GM12878 (cell line): ENCODE measurements at regions not wholly inside any gene's neighbourhood (a gene's known extent, or its start where the extent isn't known, plus 50 kb on each side); places are given as distances from the start of the nearest gene placed in this dataset.

Source experiments
- ATAC-seq: fragments of 200-7000 bp; cut with Tn5 transposase; 3 replicates; pipeline ENCODE4 v1.9.1; 2020; ENCODE audit warnings: mild to moderate bottlenecking, moderate library complexity
- BruUV-seq: library from RNA; stranded (reverse); fragments of 400-500 nt; replicated peaks from 2 replicates; lab custom pipeline; 2021; lab: Mats Ljungman, UMichigan
- CTCF ChIA-PET: fragments of 300-600 bp; sonication (Branson Sonifier 250); formaldehyde crosslinking; extraction: SDS; loops from one replicate; lab custom pipeline; 2021; ENCODE audit warnings: inconsistent platforms; lab: Yijun Ruan, JAX
- POLR2A ChIA-PET: fragments of 350-600 bp; formaldehyde crosslinking; extraction: SDS; loops from one replicate; lab custom pipeline; 2021; ENCODE audit warnings: inconsistent platforms; lab: Charles Lee
- RAD21 ChIA-PET: fragments of 300-600 bp; sonication (Branson Sonifier 250); formaldehyde crosslinking; loops from one replicate; lab custom pipeline; 2023; ENCODE audit warnings: antibody characterized with exemption; ENCODE audit not compliant: unreplicated experiment; lab: Charles Lee
- SMC1A ChIA-PET: fragments of 300-600 bp; sonication (Branson Sonifier 250); formaldehyde crosslinking; loops from one replicate; lab custom pipeline; 2023; ENCODE audit not compliant: unreplicated experiment, uncharacterized antibody; lab: Charles Lee
- DNase-seq: peaks from one replicate; pipeline ENCODE4 v3.0.0-alpha.2; 2011; ENCODE audit warnings: low read depth, low spot score
- FAIRE-seq: peaks from 3 replicates; lab custom pipeline; 2011; peaks lifted over from hg19 to GRCh38; lab: Jason Lieb, UNC
- H2AFZ ChIP-seq: 2 replicates; pipeline ENCODE4 v1.6.0; 2011; ENCODE audit warnings: low read depth, low read length, control low read depth; ENCODE audit not compliant: control insufficient read depth
- H3K27ac ChIP-seq: 2 replicates; pipeline ENCODE4 v1.5.1; 2011; ENCODE audit warnings: control low read depth; ENCODE audit not compliant: control insufficient read depth, insufficient read depth
- H3K27me3 ChIP-seq, 2 experiments: replicated peaks in 1 of 2; 2 replicates each; pipeline versions ENCODE4 v1.6.0 to v1.6.1; 2011; ENCODE audit warnings: low read length in 1 of 2; ENCODE audit not compliant: control insufficient read depth in 2 of 2, insufficient read depth in 2 of 2
- H3K36me3 ChIP-seq, 2 experiments: 2 replicates each; pipeline ENCODE4 v1.5.1; 2011; ENCODE audit warnings: low read length in 1 of 2; ENCODE audit not compliant: control insufficient read depth in 2 of 2, insufficient read depth in 2 of 2
- H3K4me1 ChIP-seq: 2 replicates; pipeline ENCODE4 v1.6.1; 2011; ENCODE audit warnings: mild to moderate bottlenecking, low read length, moderate library complexity, mixed read lengths; ENCODE audit not compliant: control insufficient read depth, insufficient read depth
- H3K4me2 ChIP-seq: 2 replicates; pipeline ENCODE4 v1.6.0; 2011; ENCODE audit warnings: control low read depth; ENCODE audit not compliant: control insufficient read depth, insufficient read depth
- H3K4me3 ChIP-seq: fragments of 200-600 bp; sonication (generic); 2 replicates; pipeline ENCODE4 v1.5.1; 2016
- H3K79me2 ChIP-seq: 2 replicates; pipeline ENCODE4 v1.6.0; 2011; ENCODE audit warnings: low read length; ENCODE audit not compliant: control insufficient read depth, insufficient read depth
- H3K9ac ChIP-seq: 2 replicates; pipeline ENCODE4 v1.8.0; 2011; ENCODE audit warnings: low read length, control low read depth, mixed read lengths; ENCODE audit not compliant: control insufficient read depth, insufficient read depth
- H3K9me3 ChIP-seq: replicated peaks from 3 replicates; pipeline ENCODE4 v1.5.1; 2011; ENCODE audit warnings: mild to moderate bottlenecking, low read length; ENCODE audit not compliant: control insufficient read depth, insufficient read depth
- H4K20me1 ChIP-seq: 2 replicates; pipeline ENCODE4 v1.6.0; 2011; ENCODE audit not compliant: control insufficient read depth, insufficient read depth
- DPF2 ChIP-seq: fragments of 450-650 bp; IDR thresholded peaks from 2 replicates; pipeline ENCODE4 v1.6.1; 2017; ENCODE audit warnings: mild to moderate bottlenecking
- EGR1 ChIP-seq, 2 experiments: IDR thresholded peaks; 1 replicate in 1 of 2; 2 replicates in 1 of 2; pipeline ENCODE4 v1.6.1; 2011 to 2012; ENCODE audit warnings: low read depth in 2 of 2, low read length in 2 of 2, borderline replicate concordance in 1 of 2, mild to moderate bottlenecking in 1 of 2, moderate library complexity in 1 of 2
- KDM1A ChIP-seq: fragments of 200-600 bp; sonication (generic); IDR thresholded peaks from 2 replicates; pipeline ENCODE4 v1.6.1; 2016; ENCODE audit warnings: borderline replicate concordance
- MLLT1 ChIP-seq: fragments of 450-650 bp; IDR thresholded peaks from 2 replicates; pipeline ENCODE4 v1.6.1; 2016; ENCODE audit warnings: mild to moderate bottlenecking
- NBN ChIP-seq: fragments of 450-650 bp; IDR thresholded peaks from 2 replicates; pipeline ENCODE4 v1.6.1; 2016
- NFYB ChIP-seq: IDR thresholded peaks from 2 replicates; pipeline ENCODE4 v1.6.1; 2011; ENCODE audit warnings: low read depth, mild to moderate bottlenecking, low read length, improper control_type of control experiment, moderate library complexity; ENCODE audit not compliant: insufficient read depth
- POLR2A ChIP-seq: IDR thresholded peaks from 2 replicates; pipeline ENCODE4 v1.6.1; 2011; ENCODE audit warnings: low read depth, mild to moderate bottlenecking, low read length
- POU2F2 ChIP-seq: IDR thresholded peaks from 3 replicates; pipeline ENCODE4 v1.6.1; 2011; ENCODE audit warnings: low read depth, mild to moderate bottlenecking, low read length, borderline replicate concordance
- RB1 ChIP-seq: fragments of 450-650 bp; formaldehyde crosslinking; IDR thresholded peaks from 2 replicates; pipeline ENCODE4 v1.6.1; 2017; ENCODE audit warnings: mild to moderate bottlenecking, borderline replicate concordance
- SIX5 ChIP-seq: IDR thresholded peaks from 2 replicates; pipeline ENCODE4 v1.6.1; 2011; ENCODE audit warnings: mild to moderate bottlenecking, low read depth, low read length, moderate library complexity; ENCODE audit not compliant: severe bottlenecking
- SKIL ChIP-seq: fragments of 450-650 bp; IDR thresholded peaks from 2 replicates; pipeline ENCODE4 v1.6.1; 2017; ENCODE audit warnings: mild to moderate bottlenecking, low read depth, inconsistent platforms; ENCODE audit not compliant: poor library complexity, severe bottlenecking
- TAF1 ChIP-seq: IDR thresholded peaks from 2 replicates; pipeline ENCODE4 v1.6.1; 2011; ENCODE audit warnings: mild to moderate bottlenecking, low read depth, low read length, borderline replicate concordance
- TCF3 ChIP-seq: IDR thresholded peaks from 2 replicates; pipeline ENCODE4 v1.6.1; 2012; ENCODE audit warnings: low read depth, mild to moderate bottlenecking, low read length, borderline replicate concordance; ENCODE audit not compliant: insufficient read depth
- ZBTB11 ChIP-seq: fragments of 450-650 bp; formaldehyde crosslinking; IDR thresholded peaks from 2 replicates; pipeline ENCODE4 v1.5.0; 2022; ENCODE audit warnings: mild to moderate bottlenecking, missing genetic modification characterization
- ZBTB4 ChIP-seq: fragments of 450-650 bp; formaldehyde crosslinking; IDR thresholded peaks from 2 replicates; pipeline ENCODE4 v1.4.0; 2022; ENCODE audit warnings: mild to moderate bottlenecking, moderate library complexity
- WGBS: methylation state at CpG from one replicate; pipeline ENCODE4 v1.1.6; 2016; ENCODE audit warnings: low lambda C conversion rate; ENCODE audit not compliant: insufficient replicate concordance, insufficient coverage; ENCODE audit errors: missing lambda C conversion rate; 5-methylcytosine and 5-hydroxymethylcytosine counted together
- in situ Hi-C: fragments of 300-500 bp; cut with MboI; formaldehyde crosslinking; loops from 9 replicates; pipeline ENCODE4 v1.14.3; 2018; ENCODE audit warnings: mixed read lengths
- intact Hi-C: fragments of 100-400 bp; cut with micrococcal nuclease; formaldehyde crosslinking; loops from one replicate; pipeline ENCODE4 v1.14.2; 2022; ENCODE audit not compliant: unreplicated experiment

GRCh38 chr22:49613108-49613507 is 214.6 kb downstream of the BRD1 start:
- no peaks in the 10 kb centered on the region for H3K79me2 ChIP-seq
- BruUV-seq: no TSS peak
- FAIRE-seq (no peak), DNase-seq (no peak), ATAC-seq (no peak)
- no peaks in the 10 kb centered on the region for H4K20me1 ChIP-seq
- SMC1A ChIA-PET: no interaction called here
- POLR2A ChIA-PET: no interaction called here
- CTCF ChIA-PET: no interaction called here
- H3K9ac ChIP-seq: no peak overlapping the region
- no peak overlapping the region for H3K27ac ChIP-seq
- H3K4me3 ChIP-seq: no peak overlapping the region
- H3K4me1 ChIP-seq: no peaks in the 10 kb centered on the region
- intact Hi-C loops (no loop called here), in situ Hi-C loops (no loop called here)
- WGBS: 92% methylated on average over 5 of the region's 5 CpGs
- no peak overlapping the region for H3K4me2 ChIP-seq
- no peaks in the 10 kb centered on the region; the same call in 2 of the 3 replicates for H3K9me3 ChIP-seq
- RAD21 ChIA-PET: no interaction called here
- no peaks in the 10 kb centered on the region for H3K27me3 ChIP-seq
- H3K36me3 ChIP-seq: peaks cover 0 to 3% of the 10 kb centered on the region in 2 experiments; a peak in 2 of 4 replicates
- H2AFZ ChIP-seq: no peak overlapping the region
- no peak for TF ChIP-seq NFYB
- TF ChIP-seq TAF1: no peak
- no peak for TF ChIP-seq SKIL
- TF ChIP-seq MLLT1: no peak
- no peak for TF ChIP-seq POU2F2
- TF ChIP-seq KDM1A: no peak
- TF ChIP-seq ZBTB4 (CRISPR knock-in tag): no peak
- no peak for TF ChIP-seq POLR2A
- no peak for TF ChIP-seq DPF2
- TF ChIP-seq RB1: no peak
- no peak for TF ChIP-seq ZBTB11 (CRISPR knock-in tag)
- no peak for TF ChIP-seq NBN
- no peak for TF ChIP-seq SIX5
- TF ChIP-seq EGR1 (IDR thresholded peaks at IDR 0.05; ENCODE audit: borderline replicate concordance in 1 of 2, low read depth in 2 of 2, low read length in 2 of 2): no peak
- TF ChIP-seq TCF3: no peak
